HCT116 (cell line): ENCODE measurements at regions not wholly inside any gene's neighbourhood (a gene's known extent, or its start where the extent isn't known, plus 50 kb on each side); places are given as distances from the start of the nearest gene placed in this dataset.

ENCODE experiments used
- ATAC-seq: fragments of 200-7000 bp; cut with Tn5 transposase; 2 replicates; pipeline ENCODE4 v1.9.1; 2020; ENCODE audit warnings: mild to moderate bottlenecking, moderate library complexity
- BruUV-seq: library from RNA; stranded (reverse); fragments of 400-500 nt; replicated peaks from 2 replicates; lab custom pipeline; 2021; lab: Mats Ljungman, UMichigan
- CTCF ChIA-PET: fragments of 300-600 bp; sonication (Branson Sonifier 250); formaldehyde crosslinking; loops from one replicate; lab custom pipeline; 2021; ENCODE audit warnings: antibody characterized with exemption; lab: Charles Lee
- POLR2A ChIA-PET: fragments of 300-600, 350-600 bp; sonication (Branson Sonifier 250); formaldehyde crosslinking; loops from one replicate; lab custom pipeline; 2021; ENCODE audit warnings: antibody characterized with exemption; lab: Charles Lee
- RAD21 ChIA-PET, 2 experiments: fragments of 300-600 bp; sonication (Branson Sonifier 250); formaldehyde crosslinking; loops; one replicate each; lab custom pipeline; 2023; ENCODE audit warnings: low total read pairs in 2 of 2; ENCODE audit not compliant: uncharacterized antibody in 2 of 2, unreplicated experiment in 2 of 2, low non-redundant PET in 1 of 2; lab: Charles Lee
- DNase-seq: peaks from one replicate; pipeline ENCODE4 v3.0.0-alpha.2; 2010; ENCODE audit warnings: low read depth, low spot score
- H2AFZ ChIP-seq: fragments of 200-600 bp; shearing (Covaris generic), sonication (generic); 2 replicates; pipeline ENCODE4 v1.6.1; 2017; ENCODE audit warnings: low read depth, mixed run types, mixed read lengths, antibody characterized with exemption, low read length; ENCODE audit not compliant: poor library complexity, severe bottlenecking
- H3K27ac ChIP-seq: 2 replicates; pipeline ENCODE4 v1.5.1; 2012; ENCODE audit warnings: low read depth, low read length
- H3K27me3 ChIP-seq: fragments of 200-600 bp; sonication (generic); 2 replicates; pipeline ENCODE4 v1.6.1; 2016; ENCODE audit warnings: mixed run types, low read length, mixed read lengths; ENCODE audit not compliant: insufficient read depth
- H3K36me3 ChIP-seq, 2 experiments: fragments of 200-500 bp in 1 of 2; fragments of 200-600 bp in 1 of 2; sonication (Bioruptor generic) in 1 of 2; sonication (generic) in 1 of 2; 2 replicates each; pipeline versions ENCODE4 v1.5.1 to v1.6.1; 2014 to 2016; ENCODE audit warnings: low read length in 2 of 2, inconsistent platforms in 1 of 2, mixed read lengths in 1 of 2, mixed run types in 1 of 2; ENCODE audit not compliant: insufficient read depth in 2 of 2, control insufficient read depth in 1 of 2
- H3K4me1 ChIP-seq, 2 experiments: fragments of 200-600 bp in 1 of 2; sonication (generic) in 1 of 2; 2 replicates each; pipeline versions ENCODE4 v1.5.1 to v1.6.1; 2012 to 2017; ENCODE audit warnings: low read length in 2 of 2, inconsistent platforms in 1 of 2, mild to moderate bottlenecking in 1 of 2, mixed read lengths in 1 of 2, mixed run types in 1 of 2, moderate library complexity in 1 of 2; ENCODE audit not compliant: insufficient read depth in 2 of 2, control insufficient read depth in 1 of 2
- H3K4me2 ChIP-seq: fragments of 200-600 bp; sonication (generic); 2 replicates; pipeline ENCODE4 v1.6.1; 2017; ENCODE audit warnings: mixed run types, low read length, mixed read lengths
- H3K4me3 ChIP-seq, 2 experiments: fragments of 200-600 bp in 1 of 2; sonication (generic) in 1 of 2; replicated peaks in 1 of 2; 2 replicates each; pipeline ENCODE4 v1.5.1; 2011 to 2016; ENCODE audit warnings: low read length in 2 of 2, control low read depth in 1 of 2, low read depth in 1 of 2, mild to moderate bottlenecking in 1 of 2, mixed read lengths in 1 of 2, mixed run types in 1 of 2
- H3K79me2 ChIP-seq: fragments of 200-600 bp; sonication (generic); 2 replicates; pipeline ENCODE4 v1.6.1; 2017; ENCODE audit warnings: mild to moderate bottlenecking, mixed run types, low read length, moderate library complexity, mixed read lengths; ENCODE audit not compliant: insufficient read depth
- H3K9ac ChIP-seq: fragments of 200-600 bp; sonication (generic); 2 replicates; pipeline ENCODE4 v1.6.1; 2016; ENCODE audit warnings: low read length, mixed read lengths
- H3K9me2 ChIP-seq: fragments of 200-600 bp; sonication (generic), shearing (Covaris generic); 2 replicates; pipeline ENCODE4 v1.6.1; 2017; ENCODE audit warnings: mixed run types, mild to moderate bottlenecking, moderate library complexity; ENCODE audit not compliant: insufficient read depth
- H3K9me3 ChIP-seq, 2 experiments: fragments of 200-500 bp in 1 of 2; fragments of 200-600 bp in 1 of 2; sonication (Bioruptor generic) in 1 of 2; sonication (generic) in 1 of 2; 2 replicates each; pipeline ENCODE4 v1.6.1; 2014 to 2017; ENCODE audit warnings: low read length in 2 of 2, mixed read lengths in 2 of 2, inconsistent platforms in 1 of 2, low read depth in 1 of 2, mild to moderate bottlenecking in 1 of 2, mixed run types in 1 of 2, moderate library complexity in 1 of 2; ENCODE audit not compliant: control insufficient read depth in 1 of 2, insufficient read depth in 1 of 2
- H4K20me1 ChIP-seq: fragments of 200-600 bp; sonication (generic), shearing (Covaris generic); 2 replicates; pipeline ENCODE4 v1.6.1; 2017; ENCODE audit warnings: mixed run types, mild to moderate bottlenecking, moderate library complexity; ENCODE audit not compliant: insufficient read depth
- CEBPB ChIP-seq: IDR thresholded peaks from 2 replicates; pipeline ENCODE4 v1.6.1; 2012; ENCODE audit warnings: low read depth
- EZH2phosphoT487 ChIP-seq: fragments of 200-600 bp; IDR thresholded peaks from 2 replicates; pipeline ENCODE4 v1.6.1; 2018; ENCODE audit warnings: antibody characterized with exemption, borderline replicate concordance
- FOSL1 ChIP-seq: IDR thresholded peaks from 2 replicates; pipeline ENCODE4 v1.6.1; 2012; ENCODE audit warnings: low read depth
- RAD21 ChIP-seq: IDR thresholded peaks from 2 replicates; pipeline ENCODE4 v1.6.1; 2012; ENCODE audit warnings: low read depth, mild to moderate bottlenecking
- REST ChIP-seq: IDR thresholded peaks from 2 replicates; pipeline ENCODE4 v1.6.1; 2012; ENCODE audit warnings: low read depth
- SP1 ChIP-seq: IDR thresholded peaks from 2 replicates; pipeline ENCODE4 v1.6.1; 2012; ENCODE audit warnings: low read depth
- SRF ChIP-seq: IDR thresholded peaks from 2 replicates; pipeline ENCODE4 v1.6.1; 2012; ENCODE audit warnings: low read depth
- TCF7L2 ChIP-seq: IDR thresholded peaks from 2 replicates; pipeline ENCODE4 v1.7.0; 2011; ENCODE audit warnings: borderline replicate concordance, inconsistent platforms; ENCODE audit not compliant: insufficient read depth, insufficient read length; ENCODE audit errors: extremely low read depth
- ZBTB33 ChIP-seq: IDR thresholded peaks from 2 replicates; pipeline ENCODE4 v1.6.1; 2011; ENCODE audit warnings: mild to moderate bottlenecking, low read length, moderate library complexity; ENCODE audit not compliant: insufficient replicate concordance; ENCODE audit errors: extremely low read depth
- ZFX ChIP-seq: fragments of 450-650 bp; IDR thresholded peaks from 2 replicates; pipeline ENCODE4 v1.6.1; 2017
- ZNF274 ChIP-seq: fragments of 200-500 bp; sonication (Bioruptor generic); IDR thresholded peaks from 2 replicates; pipeline ENCODE4 v1.6.1; 2014; ENCODE audit warnings: mild to moderate bottlenecking, low read depth, low read length, inconsistent platforms
- intact Hi-C: fragments of 100-400 bp; cut with micrococcal nuclease; formaldehyde crosslinking; loops from 2 replicates; pipeline ENCODE4 v1.10.0; 2022

- no peaks in the 10 kb centered on the region for H4K20me1 ChIP-seq
- peaks cover 0 to 11% of the 10 kb centered on the region in 2 experiments; a peak in 1 of 4 replicates for H3K4me1 ChIP-seq
- ChIA-PET POLR2A (no interaction called here), RAD21 (no interaction called here), CTCF (interaction anchor here (1.7 kb wide), 1 partner anchor 120 kb away, joined by 4 read pairs; no protein-coding TSS in a partner anchor)
- no peaks in the 10 kb centered on the region for H3K9me3 ChIP-seq
- H3K79me2 ChIP-seq: no peaks in the 10 kb centered on the region
- H3K27me3 ChIP-seq: no peaks in the 10 kb centered on the region
- no peak overlapping the region for H2AFZ ChIP-seq
- intact Hi-C loops: no loop called here
- H3K27ac ChIP-seq: no peak overlapping the region
- H3K4me2 ChIP-seq: no peak overlapping the region
- TF ChIP-seq SP1 (no peak), EZH2phosphoT487 (no peak), CEBPB (no peak), FOSL1 (no peak), ZFX (no peak), ZNF274 (no peak), SRF (no peak), TCF7L2 (no peak), REST (no peak), ZBTB33 (no peak), RAD21 (no peak)
- no peak overlapping the region for H3K9ac ChIP-seq
- no peaks in the 10 kb centered on the region for H3K9me2 ChIP-seq
- no peak overlapping the region for H3K4me3 ChIP-seq
- no peaks in the 10 kb centered on the region for H3K36me3 ChIP-seq
- no peak for ATAC-seq
- no peak for DNase-seq
- BruUV-seq: no TSS peak
Observed at GRCh38 chr10:69741671-69742355, 59.9 kb upstream of the COL13A1 start.
